Body of pancreas (tissue), 4 donors: ENCODE measurements at regions not wholly inside any gene's neighbourhood (a gene's known extent, or its start where the extent isn't known, plus 50 kb on each side); places are given as distances from the start of the nearest gene placed in this dataset.

ENCODE experiments used
- POLR2A ChIP-seq, 3 donors: fragments of 450-650 bp; IDR thresholded peaks; one replicate each; pipeline ENCODE4 v1.6.1; 2016; ENCODE audit warnings: antibody characterized with exemption in 3 of 3, mild to moderate bottlenecking in 2 of 3
- TF ChIP-seq, protein P1 (sequence below), 7 experiments: fragments of 450-650 bp in 4 of 7; fragments of 200-600 bp in 3 of 7; sonication (generic) in 3 of 7; IDR thresholded peaks; one replicate each; pipeline ENCODE4 v1.5.1; 2016 to 2019; ENCODE audit warnings: antibody characterized with exemption in 7 of 7

DNA sequence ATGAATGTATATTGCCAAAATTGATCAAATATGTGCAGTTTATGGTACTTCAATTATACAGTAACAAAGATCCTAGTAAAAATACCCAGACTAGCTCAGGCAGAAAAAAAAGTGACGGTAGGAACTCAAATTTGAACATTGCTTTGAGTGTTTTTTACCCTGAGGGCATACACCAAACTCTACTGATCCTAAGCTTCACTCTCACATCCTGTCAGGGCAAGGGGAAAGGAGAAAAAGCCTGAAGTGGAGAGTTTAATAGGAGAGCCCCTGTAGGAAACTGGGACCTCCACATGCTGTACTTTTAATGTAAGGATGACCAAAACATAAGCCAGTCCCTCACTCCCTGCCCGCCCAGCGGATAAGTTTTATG lies 59.8 kb upstream of the GNG12 start:
- TF ChIP-seq, protein P1, sequence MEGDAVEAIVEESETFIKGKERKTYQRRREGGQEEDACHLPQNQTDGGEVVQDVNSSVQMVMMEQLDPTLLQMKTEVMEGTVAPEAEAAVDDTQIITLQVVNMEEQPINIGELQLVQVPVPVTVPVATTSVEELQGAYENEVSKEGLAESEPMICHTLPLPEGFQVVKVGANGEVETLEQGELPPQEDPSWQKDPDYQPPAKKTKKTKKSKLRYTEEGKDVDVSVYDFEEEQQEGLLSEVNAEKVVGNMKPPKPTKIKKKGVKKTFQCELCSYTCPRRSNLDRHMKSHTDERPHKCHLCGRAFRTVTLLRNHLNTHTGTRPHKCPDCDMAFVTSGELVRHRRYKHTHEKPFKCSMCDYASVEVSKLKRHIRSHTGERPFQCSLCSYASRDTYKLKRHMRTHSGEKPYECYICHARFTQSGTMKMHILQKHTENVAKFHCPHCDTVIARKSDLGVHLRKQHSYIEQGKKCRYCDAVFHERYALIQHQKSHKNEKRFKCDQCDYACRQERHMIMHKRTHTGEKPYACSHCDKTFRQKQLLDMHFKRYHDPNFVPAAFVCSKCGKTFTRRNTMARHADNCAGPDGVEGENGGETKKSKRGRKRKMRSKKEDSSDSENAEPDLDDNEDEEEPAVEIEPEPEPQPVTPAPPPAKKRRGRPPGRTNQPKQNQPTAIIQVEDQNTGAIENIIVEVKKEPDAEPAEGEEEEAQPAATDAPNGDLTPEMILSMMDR (IDR thresholded peaks at IDR 0.05) = no peak
- no peak for TF ChIP-seq POLR2A (IDR thresholded peaks at IDR 0.05)
